GM12878 (cell line): ENCODE measurements at regions not wholly inside any gene's neighbourhood (a gene's known extent, or its start where the extent isn't known, plus 50 kb on each side); places are given as distances from the start of the nearest gene placed in this dataset.

Experiments
- ATAC-seq: fragments of 200-7000 bp; cut with Tn5 transposase; 3 replicates; pipeline ENCODE4 v1.9.1; 2020; ENCODE audit warnings: mild to moderate bottlenecking, moderate library complexity
- BruUV-seq: library from RNA; stranded (reverse); fragments of 400-500 nt; replicated peaks from 2 replicates; lab custom pipeline; 2021; lab: Mats Ljungman, UMichigan
- CTCF ChIA-PET: fragments of 300-600 bp; sonication (Branson Sonifier 250); formaldehyde crosslinking; extraction: SDS; loops from one replicate; lab custom pipeline; 2021; ENCODE audit warnings: inconsistent platforms; lab: Yijun Ruan, JAX
- POLR2A ChIA-PET: fragments of 350-600 bp; formaldehyde crosslinking; extraction: SDS; loops from one replicate; lab custom pipeline; 2021; ENCODE audit warnings: inconsistent platforms; lab: Charles Lee
- RAD21 ChIA-PET: fragments of 300-600 bp; sonication (Branson Sonifier 250); formaldehyde crosslinking; loops from one replicate; lab custom pipeline; 2023; ENCODE audit warnings: antibody characterized with exemption; ENCODE audit not compliant: unreplicated experiment; lab: Charles Lee
- SMC1A ChIA-PET: fragments of 300-600 bp; sonication (Branson Sonifier 250); formaldehyde crosslinking; loops from one replicate; lab custom pipeline; 2023; ENCODE audit not compliant: unreplicated experiment, uncharacterized antibody; lab: Charles Lee
- DNase-seq: peaks from one replicate; pipeline ENCODE4 v3.0.0-alpha.2; 2011; ENCODE audit warnings: low read depth, low spot score
- FAIRE-seq: peaks from 3 replicates; lab custom pipeline; 2011; peaks lifted over from hg19 to GRCh38; lab: Jason Lieb, UNC
- H2AFZ ChIP-seq: 2 replicates; pipeline ENCODE4 v1.6.0; 2011; ENCODE audit warnings: low read depth, low read length, control low read depth; ENCODE audit not compliant: control insufficient read depth
- H3K27ac ChIP-seq: 2 replicates; pipeline ENCODE4 v1.5.1; 2011; ENCODE audit warnings: control low read depth; ENCODE audit not compliant: control insufficient read depth, insufficient read depth
- H3K27me3 ChIP-seq, 2 experiments: replicated peaks in 1 of 2; 2 replicates each; pipeline versions ENCODE4 v1.6.0 to v1.6.1; 2011; ENCODE audit warnings: low read length in 1 of 2; ENCODE audit not compliant: control insufficient read depth in 2 of 2, insufficient read depth in 2 of 2
- H3K36me3 ChIP-seq, 2 experiments: 2 replicates each; pipeline ENCODE4 v1.5.1; 2011; ENCODE audit warnings: low read length in 1 of 2; ENCODE audit not compliant: control insufficient read depth in 2 of 2, insufficient read depth in 2 of 2
- H3K4me1 ChIP-seq: 2 replicates; pipeline ENCODE4 v1.6.1; 2011; ENCODE audit warnings: mild to moderate bottlenecking, low read length, moderate library complexity, mixed read lengths; ENCODE audit not compliant: control insufficient read depth, insufficient read depth
- H3K4me2 ChIP-seq: 2 replicates; pipeline ENCODE4 v1.6.0; 2011; ENCODE audit warnings: control low read depth; ENCODE audit not compliant: control insufficient read depth, insufficient read depth
- H3K4me3 ChIP-seq: fragments of 200-600 bp; sonication (generic); 2 replicates; pipeline ENCODE4 v1.5.1; 2016
- H3K79me2 ChIP-seq: 2 replicates; pipeline ENCODE4 v1.6.0; 2011; ENCODE audit warnings: low read length; ENCODE audit not compliant: control insufficient read depth, insufficient read depth
- H3K9ac ChIP-seq: 2 replicates; pipeline ENCODE4 v1.8.0; 2011; ENCODE audit warnings: low read length, control low read depth, mixed read lengths; ENCODE audit not compliant: control insufficient read depth, insufficient read depth
- H3K9me3 ChIP-seq: replicated peaks from 3 replicates; pipeline ENCODE4 v1.5.1; 2011; ENCODE audit warnings: mild to moderate bottlenecking, low read length; ENCODE audit not compliant: control insufficient read depth, insufficient read depth
- H4K20me1 ChIP-seq: 2 replicates; pipeline ENCODE4 v1.6.0; 2011; ENCODE audit not compliant: control insufficient read depth, insufficient read depth
- FOS ChIP-seq: IDR thresholded peaks from 3 replicates; pipeline ENCODE4 v1.6.1; 2011; ENCODE audit warnings: borderline replicate concordance; ENCODE audit not compliant: insufficient read length; ENCODE audit errors: extremely low read depth
- KAT2A ChIP-seq: conservative IDR thresholded peaks from 2 replicates; pipeline ENCODE4 v1.6.1; 2011; ENCODE audit warnings: low read depth, low read length; ENCODE audit not compliant: control insufficient read depth
- MEF2A ChIP-seq: IDR thresholded peaks from 2 replicates; pipeline ENCODE4 v1.6.1; 2011; ENCODE audit warnings: low read depth, mild to moderate bottlenecking, low read length, moderate library complexity; ENCODE audit not compliant: insufficient read depth
- MLLT1 ChIP-seq: fragments of 450-650 bp; IDR thresholded peaks from 2 replicates; pipeline ENCODE4 v1.6.1; 2016; ENCODE audit warnings: mild to moderate bottlenecking
- NR2C2 ChIP-seq: IDR thresholded peaks from 2 replicates; pipeline ENCODE4 v1.6.1; 2011; ENCODE audit warnings: borderline replicate concordance, low read depth; ENCODE audit not compliant: control insufficient read depth, insufficient read length
- RBBP5 ChIP-seq: fragments of 200-600 bp; sonication (generic); conservative IDR thresholded peaks from 2 replicates; pipeline ENCODE4 v1.6.1; 2016
- SIX5 ChIP-seq: IDR thresholded peaks from 2 replicates; pipeline ENCODE4 v1.6.1; 2011; ENCODE audit warnings: mild to moderate bottlenecking, low read depth, low read length, moderate library complexity; ENCODE audit not compliant: severe bottlenecking
- SMC3 ChIP-seq: IDR thresholded peaks from 2 replicates; pipeline ENCODE4 v1.6.1; 2011; ENCODE audit warnings: low read length, improper control_type of control experiment, borderline replicate concordance
- SREBF2 ChIP-seq: IDR thresholded peaks from 2 replicates; pipeline ENCODE4 v1.6.1; 2012; ENCODE audit warnings: mild to moderate bottlenecking, low read length
- STAT1 ChIP-seq: fragments of 450-650 bp; conservative IDR thresholded peaks from 2 replicates; pipeline ENCODE4 v1.6.1; 2014; ENCODE audit warnings: antibody characterized with exemption, mild to moderate bottlenecking
- STAT3 ChIP-seq: IDR thresholded peaks from 2 replicates; pipeline ENCODE4 v1.6.1; 2011; ENCODE audit warnings: low read depth, low read length, improper control_type of control experiment
- TAF1 ChIP-seq: IDR thresholded peaks from 2 replicates; pipeline ENCODE4 v1.6.1; 2011; ENCODE audit warnings: mild to moderate bottlenecking, low read depth, low read length, borderline replicate concordance
- ZBED1 ChIP-seq: IDR thresholded peaks from 2 replicates; pipeline ENCODE4 v1.6.1; 2016; ENCODE audit warnings: borderline replicate concordance
- ZNF592 ChIP-seq: fragments of 450-650 bp; IDR thresholded peaks from 2 replicates; pipeline ENCODE4 v1.6.1; 2017; ENCODE audit warnings: mild to moderate bottlenecking, moderate library complexity
- WGBS: methylation state at CpG from one replicate; pipeline ENCODE4 v1.1.6; 2016; ENCODE audit warnings: low lambda C conversion rate; ENCODE audit not compliant: insufficient replicate concordance, insufficient coverage; ENCODE audit errors: missing lambda C conversion rate; 5-methylcytosine and 5-hydroxymethylcytosine counted together
- in situ Hi-C: fragments of 300-500 bp; cut with MboI; formaldehyde crosslinking; loops from 9 replicates; pipeline ENCODE4 v1.14.3; 2018; ENCODE audit warnings: mixed read lengths
- intact Hi-C: fragments of 100-400 bp; cut with micrococcal nuclease; formaldehyde crosslinking; loops from one replicate; pipeline ENCODE4 v1.14.2; 2022; ENCODE audit not compliant: unreplicated experiment

DNA sequence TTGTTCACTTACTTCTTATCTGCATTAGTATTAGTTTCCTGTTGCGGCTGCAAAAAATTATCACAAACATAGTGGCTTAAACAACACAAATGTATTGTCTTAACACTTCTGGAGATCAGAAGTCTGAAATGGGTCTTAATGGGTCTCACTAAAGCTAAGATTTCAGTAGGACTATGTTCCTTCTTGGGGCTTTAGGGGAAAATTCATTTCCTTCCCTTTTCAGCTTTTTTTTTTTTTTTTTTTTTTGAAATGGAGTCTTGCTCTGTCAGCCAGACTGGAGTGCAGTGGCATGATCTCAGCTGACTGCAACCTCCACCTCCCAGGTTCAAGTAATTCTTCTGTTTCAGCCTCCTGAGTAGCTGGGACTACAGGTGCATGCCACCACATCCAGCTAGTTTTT is 78.1 kb upstream of the KLF3 start:
- Histone ChIP-seq H3K36me3 (no peaks in the 10 kb centered on the region), H3K9me3 (no peaks in the 10 kb centered on the region), H3K9ac (no peak overlapping the region), H4K20me1 (no peaks in the 10 kb centered on the region), H3K27me3 (no peaks in the 10 kb centered on the region; a peak in 1 of 4 replicates), H3K4me2 (no peak overlapping the region), H3K4me1 (no peaks in the 10 kb centered on the region), H3K79me2 (no peaks in the 10 kb centered on the region), H2AFZ (no peak overlapping the region), H3K27ac (no peak overlapping the region), H3K4me3 (no peak overlapping the region)
- no peak for ATAC-seq
- no TSS peak for BruUV-seq
- CTCF ChIA-PET = no interaction called here
- intact Hi-C loops = no loop called here
- SMC1A ChIA-PET = no interaction called here
- in situ Hi-C loops = no loop called here
- FAIRE-seq = no peak
- TF ChIP-seq KAT2A = no peak
- TF ChIP-seq NR2C2 = no peak
- no peak for TF ChIP-seq RBBP5
- TF ChIP-seq MLLT1 = no peak
- no peak for TF ChIP-seq STAT1
- TF ChIP-seq ZNF592 = no peak
- TF ChIP-seq SMC3 = no peak
- no peak for TF ChIP-seq SREBF2
- TF ChIP-seq SIX5 = no peak
- TF ChIP-seq STAT3 = no peak
- no peak for TF ChIP-seq ZBED1
- no peak for TF ChIP-seq MEF2A
- TF ChIP-seq TAF1 = no peak
- no peak for TF ChIP-seq FOS
- WGBS = 38% methylated on average over 1 of the region's 1 CpG
- RAD21 ChIA-PET = no interaction called here
- no peak for DNase-seq
- POLR2A ChIA-PET = no interaction called here
